GM12874 (cell line): ENCODE measurements at regions not wholly inside any gene's neighbourhood (a gene's known extent, or its start where the extent isn't known, plus 50 kb on each side); places are given as distances from the start of the nearest gene placed in this dataset.

ENCODE experiments used
- CTCF ChIP-seq: IDR thresholded peaks from 2 replicates; pipeline ENCODE4 v1.5.1; 2011; ENCODE audit warnings: low read depth, mild to moderate bottlenecking, control low read depth, low read length, moderate library complexity; ENCODE audit not compliant: insufficient read depth

- TF ChIP-seq CTCF = no peak
These were observed 120.7 kb upstream of the FAM3C start for GRCh38 chr7:121516821-121517220.

GRCh38 chr7:121515630-121516401 lies 119.7 kb upstream of the FAM3C start:
- TF ChIP-seq CTCF = no peak

- TF ChIP-seq CTCF = no peak
These were observed 119.1 kb upstream of the FAM3C start for GRCh38 chr7:121515229-121515628.

GRCh38 chr7:121513105-121513504 lies 117.0 kb upstream of the FAM3C start:
- no peak for TF ChIP-seq CTCF

GRCh38 chr7:121510858-121511482 lies 114.9 kb upstream of the FAM3C start:
- TF ChIP-seq CTCF = no peak

GRCh38 chr7:121510302-121510701 lies 114.2 kb upstream of the FAM3C start:
- no peak for TF ChIP-seq CTCF

- no peak for TF ChIP-seq CTCF
These were observed 109.6 kb upstream of the FAM3C start for GRCh38 chr7:121505540-121506182.
